GM12878 (cell line): ENCODE measurements at regions not wholly inside any gene's neighbourhood (a gene's known extent, or its start where the extent isn't known, plus 50 kb on each side); places are given as distances from the start of the nearest gene placed in this dataset.
"Not testable (repeated sequence)": the region's sequence is repeated elsewhere in the genome, so short reads cannot be mapped to it uniquely, and the experiment has no call there.

Experiments used
- BCL11A ChIP-seq: IDR thresholded peaks from 2 replicates; pipeline ENCODE4 v1.6.1; 2011; ENCODE audit warnings: low read depth, low read length
- FOS ChIP-seq: IDR thresholded peaks from 3 replicates; pipeline ENCODE4 v1.6.1; 2011; ENCODE audit warnings: borderline replicate concordance; ENCODE audit not compliant: insufficient read length; ENCODE audit errors: extremely low read depth
- POU2F2 ChIP-seq: IDR thresholded peaks from 3 replicates; pipeline ENCODE4 v1.6.1; 2011; ENCODE audit warnings: low read depth, mild to moderate bottlenecking, low read length, borderline replicate concordance
- RB1 ChIP-seq: fragments of 450-650 bp; formaldehyde crosslinking; IDR thresholded peaks from 2 replicates; pipeline ENCODE4 v1.6.1; 2017; ENCODE audit warnings: mild to moderate bottlenecking, borderline replicate concordance
- REST ChIP-seq: IDR thresholded peaks from 2 replicates; pipeline ENCODE4 v1.6.1; 2012; ENCODE audit warnings: mild to moderate bottlenecking, low read depth, low read length
- TCF7 ChIP-seq: IDR thresholded peaks from 2 replicates; pipeline ENCODE4 v1.6.1; 2014; ENCODE audit warnings: antibody characterized with exemption, borderline replicate concordance
- TF ChIP-seq, protein P1 (sequence below): IDR thresholded peaks from 2 replicates; pipeline ENCODE4 v1.6.1; 2012; ENCODE audit warnings: low read length, inconsistent platforms

DNA sequence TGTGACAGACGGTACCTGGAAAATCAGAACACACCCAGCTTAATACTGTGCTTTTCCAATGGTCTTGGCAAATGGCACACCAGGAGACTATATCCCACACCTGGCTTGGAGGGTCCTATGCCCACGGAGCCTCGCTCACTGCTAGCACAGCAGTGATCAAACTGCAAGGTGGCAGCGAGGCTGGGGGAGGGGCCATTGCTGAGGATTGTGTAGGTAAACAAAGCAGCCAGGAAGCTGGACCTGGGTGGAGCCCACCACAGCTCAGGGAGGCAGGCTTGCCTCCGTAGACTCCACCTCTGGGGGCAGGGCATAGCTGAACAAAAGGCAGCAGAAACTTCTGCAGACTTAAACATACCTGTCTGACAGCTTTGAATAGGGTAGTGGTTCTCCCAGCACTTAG lies 498.0 kb downstream of the C12orf50 start:
- not testable (repeated sequence) for TF ChIP-seq FOS, RB1, BCL11A, REST, POU2F2, TCF7
- TF ChIP-seq, protein P1, sequence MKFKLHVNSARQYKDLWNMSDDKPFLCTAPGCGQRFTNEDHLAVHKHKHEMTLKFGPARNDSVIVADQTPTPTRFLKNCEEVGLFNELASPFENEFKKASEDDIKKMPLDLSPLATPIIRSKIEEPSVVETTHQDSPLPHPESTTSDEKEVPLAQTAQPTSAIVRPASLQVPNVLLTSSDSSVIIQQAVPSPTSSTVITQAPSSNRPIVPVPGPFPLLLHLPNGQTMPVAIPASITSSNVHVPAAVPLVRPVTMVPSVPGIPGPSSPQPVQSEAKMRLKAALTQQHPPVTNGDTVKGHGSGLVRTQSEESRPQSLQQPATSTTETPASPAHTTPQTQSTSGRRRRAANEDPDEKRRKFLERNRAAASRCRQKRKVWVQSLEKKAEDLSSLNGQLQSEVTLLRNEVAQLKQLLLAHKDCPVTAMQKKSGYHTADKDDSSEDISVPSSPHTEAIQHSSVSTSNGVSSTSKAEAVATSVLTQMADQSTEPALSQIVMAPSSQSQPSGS = not testable (repeated sequence)
